ENCODE measurements at regions not wholly inside any gene's neighbourhood (a gene's known extent, or its start where the extent isn't known, plus 50 kb on each side); places are given as distances from the start of the nearest gene placed in this dataset.

DNA sequence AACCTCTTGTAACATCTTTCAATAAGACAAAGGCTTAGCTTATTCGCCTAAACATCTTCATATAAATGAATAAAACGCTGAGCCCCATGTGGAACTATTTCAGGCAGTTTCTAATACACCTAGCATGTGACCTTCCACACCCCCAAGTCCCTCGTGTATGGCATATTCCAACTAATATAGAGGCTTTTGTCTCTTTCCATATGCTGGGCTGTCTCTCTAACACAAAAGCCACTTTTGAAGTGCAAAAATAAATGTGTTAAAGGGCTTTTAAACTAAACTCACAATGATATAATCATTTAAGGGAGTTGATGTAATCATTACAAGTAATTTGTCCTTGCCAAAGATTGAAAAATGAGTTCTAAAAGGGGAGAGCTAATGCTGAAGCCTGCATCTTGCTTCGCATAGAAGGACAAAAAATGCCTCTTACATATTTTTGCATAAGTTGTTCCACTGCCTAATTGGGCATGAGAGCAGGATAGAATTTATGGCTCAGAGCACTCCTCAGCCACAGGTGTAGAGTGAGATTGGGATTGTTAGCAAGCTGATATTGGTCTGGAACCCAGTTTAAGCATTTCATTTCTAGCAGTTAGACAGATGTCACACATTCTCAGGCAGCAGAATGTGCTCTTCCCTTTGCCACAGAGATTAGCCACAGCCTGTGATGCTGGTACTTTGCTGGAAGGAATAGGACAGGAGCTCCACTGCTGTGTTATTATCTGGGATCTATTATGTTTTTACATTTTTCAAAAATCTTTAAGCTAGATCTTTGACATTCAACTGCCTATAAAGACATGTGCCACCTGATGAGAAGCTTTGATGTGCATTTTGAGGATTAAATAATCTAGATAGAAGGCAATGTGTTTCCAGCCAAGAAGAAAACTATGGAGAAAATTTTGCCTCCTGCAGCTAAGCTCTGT is 1044.4 kb downstream of the ADGRL2 start:
- no peak for DNase-seq

DNA sequence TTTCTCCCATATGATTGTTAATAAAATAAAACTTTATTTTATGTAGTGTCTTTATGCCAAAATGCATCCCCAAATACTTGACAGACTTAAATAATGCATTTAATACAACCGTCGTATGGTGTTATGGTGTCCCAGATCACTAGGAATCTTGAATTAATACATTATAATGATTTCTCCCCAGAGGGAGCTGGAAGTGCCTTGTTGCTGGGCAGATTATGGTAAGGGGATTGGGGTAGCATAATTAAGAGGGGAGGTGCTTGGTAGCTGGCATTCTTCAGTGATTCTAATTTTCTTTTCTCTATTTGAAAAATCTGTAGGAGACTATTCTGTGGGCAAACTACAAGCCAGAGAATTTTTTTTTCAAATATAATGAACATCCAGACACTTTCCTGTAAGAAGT is 1043.7 kb downstream of the ADGRL2 start:
- no peak for DNase-seq

GRCh38 chr1:82843876-82844275 is 1043.1 kb downstream of the ADGRL2 start:
- DNase-seq, result no peak

DNA sequence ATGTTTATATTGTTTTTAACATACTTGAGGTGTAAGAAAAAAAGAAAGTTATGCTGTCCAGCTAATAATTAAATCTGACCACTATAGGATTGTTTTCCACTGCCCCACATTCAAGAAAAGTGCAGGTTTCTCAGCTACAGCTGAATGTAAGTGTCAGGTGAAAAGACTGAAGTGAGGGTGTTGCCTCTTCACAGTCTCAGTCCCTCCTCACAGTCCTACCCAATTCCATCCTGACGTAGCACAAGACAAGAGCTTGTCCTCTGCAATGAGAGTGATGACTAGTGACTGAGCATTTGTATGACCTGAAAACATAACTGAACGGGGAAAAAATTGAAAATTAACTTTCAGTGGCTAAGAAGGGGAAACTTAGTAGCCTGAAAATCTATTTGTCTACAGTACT is 1039.5 kb downstream of the ADGRL2 start:
- no peak for DNase-seq

DNA sequence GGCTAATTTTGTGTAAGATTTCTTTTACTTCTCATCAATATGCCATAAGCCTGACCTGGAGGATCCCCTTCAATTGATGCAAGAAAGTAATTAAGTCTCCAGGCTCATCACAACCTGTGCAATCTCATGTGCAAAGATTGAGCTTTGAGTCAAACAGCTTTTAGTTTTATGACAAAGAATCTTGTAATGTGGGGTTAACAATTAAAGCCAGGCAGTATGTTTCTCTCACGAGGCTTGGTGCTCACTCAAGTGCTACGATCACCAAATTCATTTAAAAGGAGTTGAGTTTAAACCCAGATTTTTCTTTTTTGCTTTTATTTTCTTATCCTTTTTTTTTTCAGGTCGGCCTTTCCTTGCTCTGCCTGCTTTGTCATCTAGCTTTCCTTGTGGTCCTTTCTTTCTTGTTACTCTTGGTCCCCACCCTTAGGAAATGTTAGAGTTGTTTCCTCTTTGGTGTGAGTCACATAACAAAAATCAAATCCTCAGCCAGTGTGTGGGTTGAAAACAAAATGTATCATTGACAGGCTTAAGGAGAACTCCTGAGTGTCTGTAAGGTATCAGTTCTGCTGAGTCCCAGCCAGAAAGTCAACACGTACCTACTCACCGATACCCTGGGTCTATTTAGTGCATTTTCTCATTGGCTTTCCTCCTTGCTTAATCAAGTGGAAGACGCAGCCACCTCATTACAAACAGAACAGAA is 1037.2 kb downstream of the ADGRL2 start:
- no peak for DNase-seq

GRCh38 chr1:82836973-82837680 is 1036.4 kb downstream of the ADGRL2 start:
- DNase-seq, result no peak

DNA sequence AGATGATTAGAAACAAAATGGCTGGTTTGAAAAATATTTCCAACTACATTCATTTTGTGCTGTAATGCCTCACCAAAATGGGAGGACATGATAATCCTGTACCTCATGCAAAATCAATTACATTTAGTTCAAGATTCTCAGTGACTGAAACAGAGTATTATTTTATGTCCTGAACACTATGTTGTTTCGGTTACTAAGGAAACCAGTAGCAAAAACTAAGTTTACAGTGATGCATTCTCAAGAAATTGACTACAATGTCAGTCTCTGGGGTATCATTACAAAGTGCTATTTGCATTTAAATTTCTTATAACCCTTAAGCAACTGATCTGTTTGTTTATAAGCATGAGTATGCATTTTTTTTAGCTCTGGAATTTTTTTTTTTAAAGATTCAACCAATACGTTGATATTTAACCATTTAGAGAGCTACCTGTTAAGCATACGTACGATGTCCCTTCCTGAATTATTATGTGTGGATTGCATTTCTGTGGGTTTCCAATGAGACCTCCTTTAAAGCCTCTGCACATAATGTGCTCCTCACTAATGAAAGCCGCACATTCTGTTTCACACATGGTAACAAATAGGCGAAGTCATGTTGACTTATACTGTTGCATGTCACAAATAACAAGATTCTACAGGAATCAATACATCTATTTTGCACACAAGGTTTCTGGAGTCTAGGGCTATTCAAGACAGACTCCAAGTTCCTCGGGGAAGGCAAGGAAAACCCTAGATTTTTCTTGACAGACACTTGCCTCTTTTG is 1035.7 kb downstream of the ADGRL2 start:
- no peak for DNase-seq

DNA sequence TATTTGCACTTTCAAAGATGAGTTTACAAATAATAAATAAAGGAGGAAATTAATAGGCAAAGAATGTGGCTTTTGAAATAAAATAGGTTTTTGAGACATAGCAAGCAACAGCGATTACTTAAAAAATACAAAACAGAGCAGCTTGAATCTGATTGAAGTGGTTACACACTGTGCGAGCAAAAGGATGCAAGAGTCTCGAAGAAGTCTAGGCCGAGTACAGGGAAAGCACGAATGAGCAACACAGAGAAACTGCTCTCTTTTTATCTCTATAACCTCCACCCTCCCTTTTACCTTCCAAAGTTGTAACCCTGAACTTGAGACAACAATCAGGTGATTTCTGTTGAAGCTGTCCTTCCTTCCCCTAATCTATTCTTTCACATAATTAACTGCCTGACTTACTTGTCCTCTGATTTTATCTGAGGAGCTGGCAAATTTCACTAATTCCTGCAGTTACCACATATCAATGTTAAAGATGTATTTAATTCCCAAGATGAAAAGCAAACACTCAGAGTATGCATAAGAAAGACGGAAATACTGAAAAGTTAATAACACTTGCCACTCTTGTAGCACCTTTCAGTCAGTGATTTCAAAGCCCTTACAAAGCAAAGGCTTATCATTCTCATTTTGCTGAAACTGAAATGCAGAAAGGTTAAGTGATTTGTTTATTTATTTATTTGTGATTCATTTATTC is 1030.1 kb downstream of the ADGRL2 start:
- no peak for DNase-seq

- DNase-seq, result no peak
These were observed 1028.8 kb downstream of the ADGRL2 start for GRCh38 chr1:82829527-82829926.

DNA sequence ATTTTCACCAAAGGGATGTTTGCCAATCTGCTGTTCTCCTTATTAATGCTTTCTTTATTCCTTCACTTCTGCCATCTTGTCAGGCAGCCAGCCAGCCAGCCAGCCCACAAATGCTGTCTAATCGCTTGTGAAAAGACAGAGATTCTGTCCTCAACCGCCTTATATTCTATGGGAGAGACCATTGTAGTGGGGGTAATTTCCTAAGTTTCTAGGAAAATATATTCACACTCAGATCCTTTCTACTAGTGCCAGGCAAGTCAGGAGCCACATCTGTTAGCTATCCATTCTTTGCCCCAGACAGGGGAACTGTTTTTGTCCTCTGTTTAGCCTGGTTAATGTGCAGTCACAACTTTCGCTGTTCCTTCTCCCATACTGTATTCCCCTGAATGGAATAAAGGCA is 1023.1 kb downstream of the ADGRL2 start:
- DNase-seq, result no peak

DNA sequence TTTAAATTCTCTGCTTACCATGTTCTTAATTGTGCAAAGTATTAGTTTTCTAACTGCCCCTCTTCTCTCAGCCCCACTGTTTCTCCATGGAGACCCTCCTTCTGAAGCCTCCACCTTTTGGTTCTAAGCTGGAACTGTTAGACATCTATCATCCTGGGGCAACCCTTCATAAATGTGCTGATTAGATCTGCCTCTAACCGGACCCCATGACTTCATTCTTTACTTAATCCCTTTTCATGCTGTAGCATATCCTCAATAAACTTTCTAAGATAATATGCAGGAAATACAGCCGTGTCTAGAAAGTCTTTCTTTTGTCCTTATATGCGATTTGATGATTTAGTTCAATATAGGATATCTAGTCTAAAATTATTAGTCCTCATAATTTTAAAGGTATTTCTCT is 1020.1 kb downstream of the ADGRL2 start:
- DNase-seq, result no peak

- DNase-seq, result no peak
These were observed 1018.5 kb downstream of the ADGRL2 start for GRCh38 chr1:82819234-82819633.

DNA sequence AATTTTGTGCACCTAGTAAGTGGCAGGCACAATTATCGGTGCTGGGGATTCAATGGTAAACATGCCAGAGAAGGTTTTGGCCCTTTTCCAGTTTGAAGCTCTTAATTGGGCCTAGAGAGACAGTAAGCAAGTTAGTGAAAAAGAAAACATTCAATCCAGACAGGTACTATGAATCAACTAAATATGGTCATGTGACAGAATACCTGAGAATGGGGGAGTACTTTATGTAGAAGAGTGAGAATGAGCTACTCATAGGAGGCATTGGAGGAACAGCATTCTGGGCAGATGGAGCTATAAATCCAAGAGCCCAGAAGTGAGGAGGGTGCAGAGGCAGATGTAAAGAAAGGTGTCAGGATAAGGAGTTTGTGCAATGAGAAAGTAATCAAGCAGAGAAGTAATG is 1017.9 kb downstream of the ADGRL2 start:
- no peak for DNase-seq

DNA sequence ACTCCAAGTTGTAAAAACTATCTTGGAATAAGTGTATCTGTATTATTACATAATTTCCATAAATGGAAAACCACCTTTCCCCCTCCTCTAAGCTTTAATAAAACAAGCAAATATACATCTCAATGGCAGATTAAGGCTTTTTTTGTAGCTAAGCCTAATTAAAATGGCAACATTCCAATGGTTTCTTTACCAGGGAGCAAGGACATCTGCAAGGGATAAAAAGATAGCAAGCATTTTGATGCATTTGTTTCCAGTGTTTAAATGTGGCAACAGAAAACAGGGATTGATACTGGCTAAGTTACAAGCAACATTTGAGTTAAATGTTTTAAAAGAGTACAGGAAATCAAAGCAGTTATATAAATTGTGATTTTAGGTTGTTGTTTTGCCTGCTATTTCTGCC is 1012.7 kb downstream of the ADGRL2 start:
- no peak for DNase-seq

GRCh38 chr1:82810601-82811000 is 1009.9 kb downstream of the ADGRL2 start:
- DNase-seq, result no peak

DNA sequence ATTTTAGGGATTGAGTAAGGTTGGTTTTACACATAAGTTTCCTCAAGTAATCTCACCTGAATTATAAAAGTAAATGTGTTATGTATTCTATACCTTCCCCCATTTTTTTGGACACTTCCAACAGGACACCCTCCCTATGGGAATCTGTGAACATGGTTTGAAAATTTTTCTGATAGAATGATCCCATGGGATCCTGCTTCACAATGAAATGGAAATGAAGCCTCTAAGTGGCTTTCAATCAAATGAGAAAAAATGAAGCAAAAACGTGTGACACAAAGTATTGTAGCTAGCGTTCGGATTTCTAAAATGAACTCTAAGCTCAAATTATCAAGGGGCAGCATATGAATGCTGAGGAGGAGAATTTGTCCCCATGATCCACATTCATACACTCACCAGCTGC is 1006.8 kb downstream of the ADGRL2 start:
- no peak for DNase-seq

GRCh38 chr1:82806133-82806532 is 1005.4 kb downstream of the ADGRL2 start:
- no peak for DNase-seq

GRCh38 chr1:82801176-82801575 is 1000.4 kb downstream of the ADGRL2 start:
- no peak for DNase-seq

- no peak for DNase-seq
These were observed 1000.0 kb downstream of the ADGRL2 start for GRCh38 chr1:82800721-82801120.

DNA sequence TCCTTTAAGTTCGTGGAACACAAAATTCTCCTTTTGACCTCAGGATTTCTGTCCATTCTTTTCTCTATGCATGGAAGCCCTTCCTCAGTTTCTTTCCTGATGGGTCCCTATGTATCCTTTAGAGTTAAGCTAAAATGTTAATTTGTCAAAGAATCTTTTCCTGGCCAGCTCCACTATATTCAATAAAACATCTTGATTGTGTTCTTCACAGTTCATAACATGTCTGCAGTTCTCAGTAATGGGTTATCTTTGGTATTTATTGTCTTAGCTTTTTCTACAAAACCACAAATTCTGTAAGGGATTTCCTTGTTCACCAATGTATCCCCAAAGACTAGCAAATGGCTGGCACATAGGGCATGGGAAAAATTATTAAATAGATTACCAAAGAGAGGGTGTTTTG is 998.5 kb downstream of the ADGRL2 start:
- DNase-seq, result no peak

DNA sequence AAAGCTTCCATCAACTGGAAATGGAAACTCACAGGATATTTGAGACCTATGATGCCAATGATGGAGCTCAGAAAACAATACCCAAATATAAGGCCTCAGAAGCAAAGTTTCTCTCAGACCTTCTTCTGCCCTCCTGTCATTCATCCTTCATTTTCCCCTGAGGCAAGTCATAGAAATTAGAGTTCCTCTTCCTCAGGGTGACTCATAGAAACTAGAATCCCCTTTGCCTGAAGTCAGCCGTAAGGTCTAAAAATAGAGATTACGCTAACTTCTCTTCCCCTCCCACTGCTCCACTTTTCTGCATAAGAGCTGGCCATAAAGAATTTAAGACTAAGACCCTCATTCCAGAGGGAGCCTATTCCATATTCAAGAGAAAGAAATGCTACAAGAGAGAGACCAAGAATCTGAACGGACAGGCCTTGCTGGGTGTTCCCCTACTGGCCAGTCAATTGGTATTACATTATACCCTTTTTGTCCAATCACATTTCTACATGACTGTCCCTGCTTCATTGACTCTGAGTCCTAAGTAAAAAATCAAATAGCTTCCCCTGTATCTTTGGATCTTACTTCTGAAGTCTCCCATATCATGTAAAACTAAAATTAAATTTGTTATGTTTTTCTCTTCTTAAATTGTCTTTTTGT is 994.9 kb downstream of the ADGRL2 start:
- no peak for DNase-seq

GRCh38 chr1:82792151-82792550 is 991.4 kb downstream of the ADGRL2 start:
- DNase-seq, result no peak

Data from CD4-positive, alpha-beta T cell treated with Interleukin-4 for 1 hour (primary cell).